ENCODE measurements at regions not wholly inside any gene's neighbourhood (a gene's known extent, or its start where the extent isn't known, plus 50 kb on each side); places are given as distances from the start of the nearest gene placed in this dataset.
A peak's percentile ranks its signal among the peaks of the same experiment; 100 is the strongest.

DNA sequence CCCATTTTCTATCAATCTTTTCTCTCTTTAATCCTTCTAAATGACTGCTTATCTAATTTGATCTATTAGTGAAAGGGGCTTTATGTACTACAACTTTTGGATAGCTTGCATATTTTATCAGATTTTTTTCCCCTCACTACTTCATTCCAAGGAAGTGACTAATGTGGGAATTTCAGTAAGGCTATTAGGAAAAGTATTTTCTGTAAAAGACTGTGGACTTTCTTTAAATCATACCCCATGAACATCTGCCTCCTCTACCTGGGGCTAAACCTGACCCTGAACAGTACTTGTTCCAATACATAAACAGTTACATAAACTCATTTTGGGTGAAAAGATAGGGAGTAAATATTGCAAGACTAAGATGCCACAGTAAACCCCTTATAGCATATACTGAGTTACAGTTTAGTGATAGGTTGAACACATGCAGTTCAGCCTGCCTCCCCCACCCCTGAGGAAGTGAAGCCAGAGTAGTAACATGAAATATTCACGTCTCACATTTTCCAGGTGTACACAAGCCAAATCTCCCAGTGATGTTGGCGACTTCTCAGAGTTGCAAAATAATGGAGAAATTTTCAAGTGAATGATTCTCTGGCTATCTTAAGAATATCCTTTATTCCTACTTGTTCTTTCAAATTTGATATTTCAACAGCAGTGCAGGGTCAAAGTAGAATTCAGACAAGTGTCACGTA lies 590.9 kb upstream of the ZEB2 start:
- DNase-seq: no peak
- TF ChIP-seq, protein P1, sequence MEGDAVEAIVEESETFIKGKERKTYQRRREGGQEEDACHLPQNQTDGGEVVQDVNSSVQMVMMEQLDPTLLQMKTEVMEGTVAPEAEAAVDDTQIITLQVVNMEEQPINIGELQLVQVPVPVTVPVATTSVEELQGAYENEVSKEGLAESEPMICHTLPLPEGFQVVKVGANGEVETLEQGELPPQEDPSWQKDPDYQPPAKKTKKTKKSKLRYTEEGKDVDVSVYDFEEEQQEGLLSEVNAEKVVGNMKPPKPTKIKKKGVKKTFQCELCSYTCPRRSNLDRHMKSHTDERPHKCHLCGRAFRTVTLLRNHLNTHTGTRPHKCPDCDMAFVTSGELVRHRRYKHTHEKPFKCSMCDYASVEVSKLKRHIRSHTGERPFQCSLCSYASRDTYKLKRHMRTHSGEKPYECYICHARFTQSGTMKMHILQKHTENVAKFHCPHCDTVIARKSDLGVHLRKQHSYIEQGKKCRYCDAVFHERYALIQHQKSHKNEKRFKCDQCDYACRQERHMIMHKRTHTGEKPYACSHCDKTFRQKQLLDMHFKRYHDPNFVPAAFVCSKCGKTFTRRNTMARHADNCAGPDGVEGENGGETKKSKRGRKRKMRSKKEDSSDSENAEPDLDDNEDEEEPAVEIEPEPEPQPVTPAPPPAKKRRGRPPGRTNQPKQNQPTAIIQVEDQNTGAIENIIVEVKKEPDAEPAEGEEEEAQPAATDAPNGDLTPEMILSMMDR (IDR thresholded peaks at IDR 0.05; ENCODE audit: low read depth, low read length, missing control alignments): no peak
- H3K27ac ChIP-seq: peak overlapping the region; percentile 75
- in situ Hi-C loops (cut with HindIII; ENCODE audit: low pct_ligation_motif_present, low sequenced_read_pairs): no loop called here
- H3K4me3 ChIP-seq (ENCODE audit: low read depth, low read length): no peak overlapping the region
- no peaks in the 10 kb centered on the region for H3K27me3 ChIP-seq (replicated peaks)
- no peaks in the 10 kb centered on the region for H3K36me3 ChIP-seq (replicated peaks)

DNA sequence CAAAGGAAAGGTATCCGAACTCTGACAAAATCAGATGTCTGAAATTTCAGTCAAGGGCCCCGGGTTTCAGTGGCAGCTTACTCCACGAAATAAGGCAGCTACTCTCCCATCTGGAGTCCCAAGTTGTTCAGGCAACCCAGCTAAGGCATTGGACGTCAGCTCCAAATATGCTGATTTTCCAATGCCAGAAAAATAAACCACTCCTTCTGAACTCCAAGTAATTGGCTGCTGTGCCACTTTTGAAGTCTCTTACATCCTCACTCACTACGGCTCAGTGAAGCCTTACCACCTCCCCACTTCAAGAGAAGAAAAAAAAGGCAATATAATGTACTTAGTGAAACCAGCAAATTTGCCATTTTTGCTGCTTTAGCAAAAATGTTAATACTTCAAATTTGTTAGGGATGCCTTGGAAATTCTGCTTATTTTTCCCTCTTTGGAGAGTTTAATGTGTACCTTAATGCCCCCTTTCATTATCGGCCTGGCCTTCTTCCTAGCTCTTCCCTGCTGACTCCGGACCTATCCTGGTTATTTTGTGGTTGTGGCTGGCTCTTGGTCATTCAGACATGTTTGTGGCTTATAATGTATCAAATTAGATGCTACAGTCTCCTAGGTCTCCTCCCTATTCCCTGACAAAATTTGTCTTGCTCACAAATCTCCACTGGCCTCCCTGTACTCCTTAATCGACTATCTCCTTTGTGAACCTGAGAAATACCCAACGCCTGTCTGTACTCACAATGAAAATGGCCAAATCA lies 589.2 kb upstream of the ZEB2 start:
- DNase-seq: no peak
- Histone ChIP-seq H3K27me3 (replicated peaks) (no peaks in the 10 kb centered on the region), H3K36me3 (replicated peaks) (no peaks in the 10 kb centered on the region), H3K4me3 (ENCODE audit: low read depth, low read length) (no peak overlapping the region), H3K27ac (peak overlapping the region; percentile 70)
- TF ChIP-seq, protein P1 (IDR thresholded peaks at IDR 0.05; ENCODE audit: low read depth, low read length, missing control alignments): no peak
- in situ Hi-C loops (cut with HindIII; ENCODE audit: low pct_ligation_motif_present, low sequenced_read_pairs): no loop called here

DNA sequence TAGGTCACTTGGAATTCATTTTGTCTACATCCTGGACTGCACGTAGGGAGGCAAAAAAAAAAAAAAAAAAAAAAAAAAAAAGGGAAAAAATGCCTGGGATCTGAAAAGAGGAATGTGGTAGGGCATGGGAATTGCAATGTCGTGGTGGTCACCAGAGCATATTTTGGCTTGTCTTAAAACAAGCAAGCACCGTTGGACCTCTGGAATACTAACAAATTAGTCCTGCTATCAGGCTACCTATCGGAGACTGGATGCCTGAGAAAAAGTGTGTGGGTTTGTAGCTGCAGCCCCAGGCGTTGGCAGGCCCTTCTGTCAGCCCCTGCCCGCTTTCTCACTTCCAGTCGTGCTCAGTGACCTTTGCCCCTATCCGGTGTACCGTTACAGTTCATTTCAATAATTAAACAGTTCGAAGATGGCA lies 588.5 kb upstream of the ZEB2 start:
- Histone ChIP-seq H3K36me3 (replicated peaks) (no peaks in the 10 kb centered on the region), H3K27ac (peak overlapping the region; percentile 70), H3K4me3 (ENCODE audit: low read depth, low read length) (no peak overlapping the region), H3K27me3 (replicated peaks) (no peaks in the 10 kb centered on the region)
- no peak for DNase-seq
- TF ChIP-seq, protein P1 (IDR thresholded peaks at IDR 0.05; ENCODE audit: low read depth, low read length, missing control alignments): no peak
- in situ Hi-C loops (cut with HindIII; ENCODE audit: low pct_ligation_motif_present, low sequenced_read_pairs): no loop called here

DNA sequence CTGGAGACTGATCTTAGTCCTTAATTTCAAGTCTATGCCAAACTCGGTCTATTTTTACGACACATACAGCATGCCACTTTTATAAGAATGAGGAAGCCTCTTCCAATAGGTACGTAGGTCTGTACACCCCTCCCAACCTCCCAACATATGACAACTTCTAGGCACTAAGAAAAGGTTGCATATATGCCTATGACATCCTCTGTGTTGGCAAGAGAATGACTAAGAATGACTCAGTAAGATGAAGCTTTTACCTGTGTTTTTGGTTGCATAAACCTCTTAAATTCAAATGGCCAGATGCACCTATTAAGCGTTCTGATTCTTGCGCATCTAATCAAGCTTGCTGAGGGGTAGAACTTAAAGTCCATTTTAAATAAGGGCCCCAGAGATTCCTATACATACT lies 586.4 kb upstream of the ZEB2 start:
- H3K27ac ChIP-seq: no peak overlapping the region
- in situ Hi-C loops (cut with HindIII; ENCODE audit: low pct_ligation_motif_present, low sequenced_read_pairs): no loop called here
- TF ChIP-seq, protein P1 (IDR thresholded peaks at IDR 0.05; ENCODE audit: low read depth, low read length, missing control alignments): no peak
- no peak overlapping the region for H3K4me3 ChIP-seq (ENCODE audit: low read depth, low read length)
- DNase-seq: no peak
- no peaks in the 10 kb centered on the region for H3K27me3 ChIP-seq (replicated peaks)
- no peaks in the 10 kb centered on the region for H3K36me3 ChIP-seq (replicated peaks)

DNA sequence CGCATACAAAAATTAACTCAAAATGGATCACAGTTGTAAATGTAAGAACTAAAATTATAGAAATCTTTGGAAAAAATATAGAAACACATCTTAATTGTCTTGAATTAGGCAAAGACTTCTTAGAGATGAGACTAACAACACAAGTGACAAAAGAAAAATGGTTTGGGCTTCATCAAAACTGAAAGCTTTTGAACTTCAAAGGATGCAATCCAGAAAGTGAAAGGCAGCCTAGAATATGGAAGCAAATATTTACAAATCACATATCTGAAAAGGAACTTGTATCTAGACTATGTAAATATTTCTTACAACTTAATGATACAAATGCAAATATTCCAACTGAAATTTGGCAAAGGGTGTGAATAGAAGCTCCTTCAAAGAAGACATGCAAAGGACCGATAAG lies 582.8 kb upstream of the ZEB2 start:
- Histone ChIP-seq H3K36me3 (replicated peaks) (no peaks in the 10 kb centered on the region), H3K4me3 (ENCODE audit: low read depth, low read length) (no peak overlapping the region), H3K27me3 (replicated peaks) (no peaks in the 10 kb centered on the region), H3K27ac (no peak overlapping the region)
- in situ Hi-C loops (cut with HindIII; ENCODE audit: low pct_ligation_motif_present, low sequenced_read_pairs): no loop called here
- TF ChIP-seq, protein P1 (IDR thresholded peaks at IDR 0.05; ENCODE audit: low read depth, low read length, missing control alignments): no peak
- no peak for DNase-seq
